ENCODE measurements at regions not wholly inside any gene's neighbourhood (a gene's known extent, or its start where the extent isn't known, plus 50 kb on each side); places are given as distances from the start of the nearest gene placed in this dataset.

- in situ Hi-C loops (cut with MboI; ENCODE audit: low sequenced_read_pairs in 4 of 4) = loop anchor here in 1 of 4 donors (25.0 kb wide), 1 partner anchor 639 kb away; no protein-coding TSS in a partner anchor
- TF ChIP-seq CTCF (IDR thresholded peaks at IDR 0.05 in 4 of 5, conservative IDR thresholded peaks at IDR 0.05 in 1 of 5) (no peak), POLR2A (IDR thresholded peaks at IDR 0.05) (no peak)
- H3K27me3 ChIP-seq = no peaks in the 10 kb centered on the region
- ATAC-seq (no peak), DNase-seq (no peak)
- intact Hi-C loops (cut with DNase I; ENCODE audit: low total_unique reads) = no loop called here
- no peaks in the 10 kb centered on the region for H3K9me3 ChIP-seq
- no peaks in the 10 kb centered on the region for H3K4me1 ChIP-seq
- no peak overlapping the region for H3K27ac ChIP-seq
- no peaks in the 10 kb centered on the region for H3K36me3 ChIP-seq
- no peak overlapping the region for H3K4me3 ChIP-seq
Observed at GRCh38 chr5:158473016-158473635, 614.2 kb upstream of the CLINT1 start.

- no peak for DNase-seq
- TF ChIP-seq CTCF (IDR thresholded peaks at IDR 0.05 in 4 of 5, conservative IDR thresholded peaks at IDR 0.05 in 1 of 5) = no peak
- TF ChIP-seq POLR2A (IDR thresholded peaks at IDR 0.05) = no peak
- Histone ChIP-seq H3K4me1 (no peaks in the 10 kb centered on the region), H3K9me3 (no peaks in the 10 kb centered on the region), H3K4me3 (no peak overlapping the region), H3K27me3 (no peaks in the 10 kb centered on the region), H3K27ac (no peak overlapping the region), H3K36me3 (no peaks in the 10 kb centered on the region)
- in situ Hi-C loops (cut with MboI; ENCODE audit: low sequenced_read_pairs in 4 of 4) (loop anchor here in 1 of 4 donors (25.0 kb wide), 1 partner anchor 641 kb away; no protein-coding TSS in a partner anchor), intact Hi-C loops (cut with DNase I; ENCODE audit: low total_unique reads) (no loop called here)
- no peak for ATAC-seq
Observed at GRCh38 chr5:158471535-158471924, 612.6 kb upstream of the CLINT1 start.

GRCh38 chr5:158470764-158471534, 612.0 kb upstream of the CLINT1 start:
- in situ Hi-C loops (cut with MboI; ENCODE audit: low sequenced_read_pairs in 4 of 4) (loop anchor here in 1 of 4 donors (25.0 kb wide), 1 partner anchor 641 kb away; no protein-coding TSS in a partner anchor), intact Hi-C loops (cut with DNase I; ENCODE audit: low total_unique reads) (no loop called here)
- Histone ChIP-seq H3K4me3 (no peak overlapping the region), H3K9me3 (no peaks in the 10 kb centered on the region), H3K27me3 (no peaks in the 10 kb centered on the region), H3K27ac (no peak overlapping the region), H3K36me3 (no peaks in the 10 kb centered on the region), H3K4me1 (no peaks in the 10 kb centered on the region)
- TF ChIP-seq CTCF (IDR thresholded peaks at IDR 0.05 in 4 of 5, conservative IDR thresholded peaks at IDR 0.05 in 1 of 5) = no peak
- no peak for TF ChIP-seq POLR2A (IDR thresholded peaks at IDR 0.05)
- ATAC-seq (no peak), DNase-seq (no peak)

- intact Hi-C loops (cut with DNase I; ENCODE audit: low total_unique reads) = loop anchor here (10.0 kb wide), 2 partner anchors 86 to 636 kb away; no protein-coding TSS in a partner anchor
Observed at GRCh38 chr5:158468444-158468843, 609.5 kb upstream of the CLINT1 start.

More at GRCh38 chr5:158468444-158468843, 609.5 kb upstream of the CLINT1 start:
- in situ Hi-C loops (cut with MboI; ENCODE audit: low sequenced_read_pairs in 4 of 4) = loop anchor here in 1 of 4 donors (25.0 kb wide), 1 partner anchor 644 kb away; no protein-coding TSS in a partner anchor
- TF ChIP-seq CTCF (IDR thresholded peaks at IDR 0.05 in 4 of 5, conservative IDR thresholded peaks at IDR 0.05 in 1 of 5) (no peak), POLR2A (IDR thresholded peaks at IDR 0.05) (no peak)
- Histone ChIP-seq H3K4me3 (no peak overlapping the region), H3K4me1 (peaks cover 0 to 4% of the 10 kb centered on the region in 2 donors), H3K27me3 (no peaks in the 10 kb centered on the region), H3K9me3 (no peaks in the 10 kb centered on the region), H3K36me3 (no peaks in the 10 kb centered on the region), H3K27ac (no peak overlapping the region)
- DNase-seq = no peak
- ATAC-seq = no peak

Data from gastrocnemius medialis (tissue), 4 donors.